MM.1S (cell line): ENCODE measurements at regions not wholly inside any gene's neighbourhood (a gene's known extent, or its start where the extent isn't known, plus 50 kb on each side); places are given as distances from the start of the nearest gene placed in this dataset.

ENCODE experiments used
- DNase-seq: peaks from one replicate; pipeline ENCODE4 v3.0.0-alpha.2; 2015
- H2AFZ ChIP-seq: fragments of 300-600 bp; sonication (generic); 2 replicates; pipeline ENCODE4 v1.6.0; 2016; ENCODE audit warnings: antibody characterized with exemption, low read length
- H3F3A ChIP-seq: fragments of 300-600 bp; sonication (generic); 2 replicates; pipeline ENCODE4 v1.6.1; 2016; ENCODE audit warnings: mild to moderate bottlenecking, antibody characterized with exemption, low read length, moderate library complexity, mixed read lengths; ENCODE audit not compliant: insufficient read depth
- H3K27ac ChIP-seq: fragments of 300-600 bp; sonication (generic); 2 replicates; pipeline ENCODE4 v1.5.1; 2016; ENCODE audit warnings: mild to moderate bottlenecking, low read length
- H3K27me3 ChIP-seq: fragments of 300-600 bp; sonication (generic); replicated peaks from 2 replicates; pipeline ENCODE4 v1.6.0; 2016; ENCODE audit warnings: low read length; ENCODE audit not compliant: insufficient read depth
- H3K36me3 ChIP-seq: fragments of 300-600 bp; sonication (generic); replicated peaks from 2 replicates; pipeline ENCODE4 v1.6.1; 2016; ENCODE audit warnings: mild to moderate bottlenecking, low read length, mixed read lengths; ENCODE audit not compliant: insufficient read depth
- H3K4me1 ChIP-seq: fragments of 300-600 bp; sonication (generic); 2 replicates; pipeline ENCODE4 v1.6.1; 2016; ENCODE audit warnings: low read length, mixed read lengths
- H3K4me2 ChIP-seq: fragments of 300-600 bp; sonication (generic); 2 replicates; pipeline ENCODE4 v1.6.0; 2016; ENCODE audit warnings: low read depth, low read length
- H3K4me3 ChIP-seq: fragments of 300-600 bp; sonication (generic); 2 replicates; pipeline ENCODE4 v1.5.1; 2016; ENCODE audit warnings: low read length, mixed read lengths
- H3K79me2 ChIP-seq: fragments of 300-600 bp; sonication (generic); 2 replicates; pipeline ENCODE4 v1.6.1; 2016; ENCODE audit warnings: mixed run types, low read length, mixed read lengths
- H3K9ac ChIP-seq: fragments of 300-600 bp; sonication (generic); 2 replicates; pipeline ENCODE4 v1.6.1; 2016; ENCODE audit warnings: low read length, mixed read lengths
- H3K9me2 ChIP-seq: fragments of 300-600 bp; sonication (generic); replicated peaks from 2 replicates; pipeline ENCODE4 v1.6.1; 2016; ENCODE audit warnings: mild to moderate bottlenecking, low read length, mixed read lengths; ENCODE audit not compliant: insufficient read depth
- H3K9me3 ChIP-seq: fragments of 300-600 bp; sonication (generic); replicated peaks from 2 replicates; pipeline ENCODE4 v1.6.1; 2016; ENCODE audit warnings: mild to moderate bottlenecking, low read length, mixed read lengths; ENCODE audit not compliant: insufficient read depth
- H4K20me1 ChIP-seq: fragments of 300-600 bp; sonication (generic); 2 replicates; pipeline ENCODE4 v1.6.1; 2016; ENCODE audit warnings: mild to moderate bottlenecking, low read length, moderate library complexity, mixed read lengths; ENCODE audit not compliant: insufficient read depth
- EZH2 ChIP-seq: fragments of 300-600 bp; sonication (generic); optimal IDR thresholded peaks from 2 replicates; pipeline ENCODE3; 2017; ENCODE audit warnings: low read depth, mild to moderate bottlenecking, antibody characterized with exemption, low read length, mixed read lengths
- EZH2phosphoT487 ChIP-seq: fragments of 300-600 bp; sonication (generic); IDR thresholded peaks from 2 replicates; pipeline ENCODE4 v1.6.1; 2018; ENCODE audit warnings: antibody characterized with exemption, low read length
- TF ChIP-seq, protein P1 (sequence below): fragments of 300-600 bp; sonication (generic); IDR thresholded peaks from 2 replicates; pipeline ENCODE4 v1.5.1; 2016; ENCODE audit warnings: antibody characterized with exemption, low read length, mixed read lengths

DNA sequence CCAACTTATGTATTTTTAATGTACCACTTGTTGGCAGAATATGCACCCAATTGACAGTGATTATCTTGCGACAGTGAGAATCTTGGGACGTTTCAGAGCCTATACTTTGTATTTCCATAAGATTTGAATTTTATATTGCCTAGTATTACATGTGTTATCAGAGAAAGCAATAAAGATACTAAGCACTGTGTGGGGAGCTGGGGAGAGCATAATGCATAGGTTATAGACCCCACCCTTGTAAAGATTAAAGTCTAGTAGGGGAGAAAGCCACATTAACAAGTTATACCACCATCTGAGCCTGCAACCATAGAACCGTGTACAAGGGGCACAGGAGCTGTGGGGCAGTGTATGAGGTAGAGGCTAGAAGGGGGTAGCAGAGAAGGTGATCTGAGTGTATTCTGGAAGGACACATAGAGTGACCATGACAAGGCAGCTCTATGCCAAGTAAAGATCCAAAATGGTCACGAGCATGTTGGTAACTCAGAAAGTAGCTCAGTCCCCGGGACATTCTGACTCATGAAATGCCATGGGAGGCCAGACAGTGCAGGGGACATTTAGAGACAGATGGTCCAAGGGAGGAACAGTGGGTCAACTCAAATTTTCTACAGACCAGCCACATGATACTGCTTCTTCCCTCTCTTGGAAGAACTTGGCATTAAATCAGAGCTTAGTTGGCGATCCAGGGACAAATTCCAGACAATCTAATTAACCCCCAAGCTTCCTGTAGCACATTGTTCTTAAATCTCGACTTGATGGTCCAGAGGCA lies 84.5 kb downstream of the ADRA2A start:
- no peak overlapping the region for H3K4me3 ChIP-seq
- no peaks in the 10 kb centered on the region for H3K9me2 ChIP-seq
- no peak overlapping the region for H3K9ac ChIP-seq
- H2AFZ ChIP-seq = no peak overlapping the region
- TF ChIP-seq, protein P1, sequence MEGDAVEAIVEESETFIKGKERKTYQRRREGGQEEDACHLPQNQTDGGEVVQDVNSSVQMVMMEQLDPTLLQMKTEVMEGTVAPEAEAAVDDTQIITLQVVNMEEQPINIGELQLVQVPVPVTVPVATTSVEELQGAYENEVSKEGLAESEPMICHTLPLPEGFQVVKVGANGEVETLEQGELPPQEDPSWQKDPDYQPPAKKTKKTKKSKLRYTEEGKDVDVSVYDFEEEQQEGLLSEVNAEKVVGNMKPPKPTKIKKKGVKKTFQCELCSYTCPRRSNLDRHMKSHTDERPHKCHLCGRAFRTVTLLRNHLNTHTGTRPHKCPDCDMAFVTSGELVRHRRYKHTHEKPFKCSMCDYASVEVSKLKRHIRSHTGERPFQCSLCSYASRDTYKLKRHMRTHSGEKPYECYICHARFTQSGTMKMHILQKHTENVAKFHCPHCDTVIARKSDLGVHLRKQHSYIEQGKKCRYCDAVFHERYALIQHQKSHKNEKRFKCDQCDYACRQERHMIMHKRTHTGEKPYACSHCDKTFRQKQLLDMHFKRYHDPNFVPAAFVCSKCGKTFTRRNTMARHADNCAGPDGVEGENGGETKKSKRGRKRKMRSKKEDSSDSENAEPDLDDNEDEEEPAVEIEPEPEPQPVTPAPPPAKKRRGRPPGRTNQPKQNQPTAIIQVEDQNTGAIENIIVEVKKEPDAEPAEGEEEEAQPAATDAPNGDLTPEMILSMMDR = no peak
- no peak for TF ChIP-seq EZH2
- no peak for TF ChIP-seq EZH2phosphoT487
- no peaks in the 10 kb centered on the region for H3K9me3 ChIP-seq
- no peaks in the 10 kb centered on the region for H3K4me1 ChIP-seq
- no peaks in the 10 kb centered on the region for H3K36me3 ChIP-seq
- no peaks in the 10 kb centered on the region for H3F3A ChIP-seq
- no peaks in the 10 kb centered on the region for H3K27me3 ChIP-seq
- no peak for DNase-seq
- H3K4me2 ChIP-seq = no peak overlapping the region
- H4K20me1 ChIP-seq = no peaks in the 10 kb centered on the region
- H3K79me2 ChIP-seq = no peaks in the 10 kb centered on the region
- H3K27ac ChIP-seq = no peak overlapping the region

DNA sequence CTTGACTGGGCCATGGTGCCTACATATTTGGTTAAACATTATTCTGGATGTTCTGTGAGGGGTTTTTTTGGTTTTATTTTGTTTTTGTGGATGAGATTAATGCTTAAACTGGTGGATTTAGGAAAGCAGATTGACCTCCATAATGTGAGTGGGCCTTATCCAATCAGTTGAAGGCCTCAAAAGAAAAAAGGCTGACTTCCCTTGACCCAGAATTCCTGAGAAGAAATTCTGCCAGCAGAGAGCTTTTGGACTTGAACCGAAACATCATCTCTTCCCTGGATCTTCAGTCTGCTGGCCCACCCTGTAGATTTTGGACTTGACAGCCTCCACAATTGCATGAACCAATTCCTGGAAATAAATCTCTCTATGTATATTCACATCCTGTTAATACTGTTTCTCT lies 94.4 kb downstream of the ADRA2A start:
- no peaks in the 10 kb centered on the region for H3K27me3 ChIP-seq
- no peak overlapping the region for H3K27ac ChIP-seq
- no peak overlapping the region for H3K4me3 ChIP-seq
- H3F3A ChIP-seq = no peaks in the 10 kb centered on the region
- H3K36me3 ChIP-seq = no peaks in the 10 kb centered on the region
- no peak overlapping the region for H2AFZ ChIP-seq
- no peak overlapping the region for H3K4me2 ChIP-seq
- H3K9me3 ChIP-seq = no peaks in the 10 kb centered on the region
- H3K9me2 ChIP-seq = no peaks in the 10 kb centered on the region
- H3K4me1 ChIP-seq = no peaks in the 10 kb centered on the region
- no peaks in the 10 kb centered on the region for H4K20me1 ChIP-seq
- no peak for TF ChIP-seq EZH2phosphoT487
- TF ChIP-seq, protein P1 = no peak
- TF ChIP-seq EZH2 = no peak
- no peak overlapping the region for H3K9ac ChIP-seq
- H3K79me2 ChIP-seq = no peaks in the 10 kb centered on the region
- no peak for DNase-seq

DNA sequence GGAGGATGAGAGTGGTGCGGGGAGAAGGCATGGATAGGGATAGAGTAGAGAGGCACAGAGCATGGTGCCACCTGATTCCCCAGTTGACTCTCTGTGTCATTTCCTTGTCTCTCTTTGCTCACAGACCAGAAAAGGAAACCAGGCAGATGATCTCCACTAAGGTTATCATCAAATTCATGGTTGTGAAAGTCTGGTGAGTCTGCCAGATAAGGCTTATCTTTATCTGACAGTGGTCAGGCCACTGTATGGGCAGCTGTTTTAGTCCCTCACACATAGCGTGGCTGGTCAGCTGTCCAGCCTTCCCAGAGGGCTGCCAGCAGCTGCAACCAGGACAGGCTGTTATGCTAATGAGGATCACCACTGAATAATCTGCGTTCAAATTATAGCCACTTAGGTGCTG lies 99.0 kb downstream of the ADRA2A start:
- Histone ChIP-seq H2AFZ (no peak overlapping the region), H3K9me2 (no peaks in the 10 kb centered on the region), H3F3A (no peaks in the 10 kb centered on the region), H3K27me3 (no peaks in the 10 kb centered on the region), H3K4me1 (0 out of 2 replicates have a peak, but pooled peaks cover 7% of the 10 kb centered on the region), H3K4me3 (no peak overlapping the region), H3K79me2 (no peaks in the 10 kb centered on the region), H3K4me2 (no peak overlapping the region), H4K20me1 (no peaks in the 10 kb centered on the region), H3K27ac (no peak overlapping the region), H3K9ac (no peak overlapping the region), H3K9me3 (no peaks in the 10 kb centered on the region), H3K36me3 (no peaks in the 10 kb centered on the region)
- TF ChIP-seq EZH2 (no peak), EZH2phosphoT487 (no peak)
- TF ChIP-seq, protein P1 = no peak
- no peak for DNase-seq
